CD4-positive, CD25-positive, alpha-beta regulatory T cell (primary cell): ENCODE measurements at regions not wholly inside any gene's neighbourhood (a gene's known extent, or its start where the extent isn't known, plus 50 kb on each side); places are given as distances from the start of the nearest gene placed in this dataset.

Source experiments
- ATAC-seq, 2 donors: fragments of 150-1000 bp; cut with Tn5 transposase; one replicate each; pipeline ENCODE4 v1.10.0; 2021; ENCODE audit warnings: low read depth in 2 of 2, moderate number of reproducible peaks in 2 of 2, moderate library complexity in 1 of 2
- DNase-seq, 3 donors: peaks; one replicate each; pipeline versions ENCODE4 v3.0.0 to v3.0.0-alpha.2; 2012 to 2022; ENCODE audit warnings: mixed read lengths in 1 of 3
- H3K27ac ChIP-seq: one replicate; pipeline ENCODE4 v1.7.0; 2013; ENCODE audit warnings: mild to moderate bottlenecking, low read length; ENCODE audit not compliant: insufficient read depth, poor library complexity, severe bottlenecking
- H3K27me3 ChIP-seq: one replicate; pipeline ENCODE4 v1.7.0; 2013; ENCODE audit warnings: low read length; ENCODE audit not compliant: control insufficient read depth, insufficient read depth
- H3K36me3 ChIP-seq: one replicate; pipeline ENCODE4 v1.7.0; 2013; ENCODE audit warnings: mild to moderate bottlenecking, low read length, moderate library complexity; ENCODE audit not compliant: control insufficient read depth, insufficient read depth
- H3K4me1 ChIP-seq: 2 replicates; pipeline ENCODE4 v1.7.0; 2013; ENCODE audit warnings: mild to moderate bottlenecking, low read length; ENCODE audit not compliant: insufficient read depth, control insufficient read depth, poor library complexity, severe bottlenecking
- H3K4me3 ChIP-seq: one replicate; pipeline ENCODE4 v1.7.0; 2013; ENCODE audit warnings: low read depth, mild to moderate bottlenecking, low read length, moderate library complexity
- H3K9me3 ChIP-seq, 2 experiments: 1 replicate in 1 of 2; 2 replicates in 1 of 2; pipeline ENCODE4 v1.7.0; 2013; ENCODE audit warnings: low read length in 2 of 2, mild to moderate bottlenecking in 1 of 2, moderate library complexity in 1 of 2; ENCODE audit not compliant: control insufficient read depth in 2 of 2
- H3K27ac Mint-ChIP-seq, 3 donors: one replicate each; pipeline ENCODE4 v1.8.0; 2020 to 2022; ENCODE audit warnings: mild to moderate bottlenecking in 3 of 3, mixed read lengths in 3 of 3, moderate library complexity in 2 of 3
- H3K27me3 Mint-ChIP-seq: one replicate; pipeline ENCODE4 v1.8.0; 2022; ENCODE audit warnings: mild to moderate bottlenecking, mixed read lengths
- H3K36me3 Mint-ChIP-seq: one replicate; pipeline ENCODE4 v1.8.0; 2020; ENCODE audit warnings: mixed read lengths
- H3K4me1 Mint-ChIP-seq, 4 donors: one replicate each; pipeline ENCODE4 v1.8.0; 2020 to 2022; ENCODE audit warnings: mixed read lengths in 4 of 4, mild to moderate bottlenecking in 1 of 4
- H3K4me3 Mint-ChIP-seq, 4 donors: one replicate each; pipeline ENCODE4 v1.8.0; 2020 to 2022; ENCODE audit warnings: mild to moderate bottlenecking in 4 of 4, mixed read lengths in 4 of 4, moderate library complexity in 3 of 4
- H3K9me3 Mint-ChIP-seq, 7 donors: one replicate each; pipeline ENCODE4 v1.8.0; 2020 to 2022; ENCODE audit warnings: mixed read lengths in 7 of 7, mild to moderate bottlenecking in 3 of 7, moderate library complexity in 2 of 7

- Mint-ChIP-seq H3K36me3 (no peaks in the 10 kb centered on the region), H3K4me3 (no peak overlapping the region)
Measured at GRCh38 chr9:107867738-107868137, 378.2 kb upstream of the KLF4 start.

GRCh38 chr9:107866711-107867311, 377.2 kb upstream of the KLF4 start:
- Mint-ChIP-seq H3K27ac (no peak overlapping the region), H3K27me3 (no peaks in the 10 kb centered on the region), H3K4me3 (no peak overlapping the region), H3K36me3 (no peaks in the 10 kb centered on the region), H3K9me3 (peaks cover 0 to 5% (median 0%) of the 10 kb centered on the region in 7 donors), H3K4me1 (no peaks in the 10 kb centered on the region)
- no peaks in the 10 kb centered on the region for H3K36me3 ChIP-seq
- no peaks in the 10 kb centered on the region for H3K4me1 ChIP-seq
- no peak for ATAC-seq
- no peak overlapping the region for H3K4me3 ChIP-seq
- H3K27me3 ChIP-seq: no peaks in the 10 kb centered on the region
- no peak for DNase-seq
- no peaks in the 10 kb centered on the region for H3K9me3 ChIP-seq
- H3K27ac ChIP-seq: no peak overlapping the region

More at GRCh38 chr9:107867738-107868137, 378.2 kb upstream of the KLF4 start:
- no peak overlapping the region for H3K4me3 ChIP-seq
- no peak for DNase-seq
- H3K4me1 ChIP-seq: no peaks in the 10 kb centered on the region
- Mint-ChIP-seq H3K27ac (peak overlapping the region in 1 of 3 donors; percentile 40), H3K4me1 (no peaks in the 10 kb centered on the region), H3K27me3 (no peaks in the 10 kb centered on the region), H3K9me3 (peaks cover 0 to 5% (median 0%) of the 10 kb centered on the region in 7 donors)
- no peaks in the 10 kb centered on the region for H3K36me3 ChIP-seq
- H3K9me3 ChIP-seq: no peaks in the 10 kb centered on the region
- H3K27ac ChIP-seq: no peak overlapping the region
- H3K27me3 ChIP-seq: no peaks in the 10 kb centered on the region
- no peak for ATAC-seq

GRCh38 chr9:107863396-107863795, 373.8 kb upstream of the KLF4 start:
- Mint-ChIP-seq H3K4me1 (no peaks in the 10 kb centered on the region), H3K9me3 (peaks cover 0 to 5% (median 2%) of the 10 kb centered on the region in 7 donors), H3K4me3 (no peak overlapping the region), H3K36me3 (no peaks in the 10 kb centered on the region), H3K27me3 (no peaks in the 10 kb centered on the region), H3K27ac (no peak overlapping the region)
- DNase-seq (no peak), ATAC-seq (no peak)
- no peak overlapping the region for H3K27ac ChIP-seq
- no peaks in the 10 kb centered on the region for H3K4me1 ChIP-seq
- H3K9me3 ChIP-seq: no peaks in the 10 kb centered on the region
- H3K4me3 ChIP-seq: no peak overlapping the region
- H3K36me3 ChIP-seq: no peaks in the 10 kb centered on the region
- H3K27me3 ChIP-seq: no peaks in the 10 kb centered on the region

GRCh38 chr9:107862881-107863280, 373.3 kb upstream of the KLF4 start:
- ATAC-seq (no peak), DNase-seq (no peak)
- Histone ChIP-seq H3K4me1 (no peaks in the 10 kb centered on the region), H3K36me3 (no peaks in the 10 kb centered on the region), H3K9me3 (no peaks in the 10 kb centered on the region), H3K4me3 (no peak overlapping the region), H3K27ac (no peak overlapping the region), H3K27me3 (no peaks in the 10 kb centered on the region)
- H3K9me3 Mint-ChIP-seq: peaks cover 0 to 5% (median 2%) of the 10 kb centered on the region in 7 donors
- H3K36me3 Mint-ChIP-seq: no peaks in the 10 kb centered on the region
- H3K4me1 Mint-ChIP-seq: no peaks in the 10 kb centered on the region
- H3K27ac Mint-ChIP-seq: no peak overlapping the region
- no peaks in the 10 kb centered on the region for H3K27me3 Mint-ChIP-seq
- no peak overlapping the region for H3K4me3 Mint-ChIP-seq

GRCh38 chr9:107862323-107862722, 372.8 kb upstream of the KLF4 start:
- Histone ChIP-seq H3K27ac (no peak overlapping the region), H3K4me3 (no peak overlapping the region), H3K4me1 (no peaks in the 10 kb centered on the region), H3K9me3 (no peaks in the 10 kb centered on the region), H3K36me3 (no peaks in the 10 kb centered on the region), H3K27me3 (no peaks in the 10 kb centered on the region)
- Mint-ChIP-seq H3K27ac (no peak overlapping the region), H3K9me3 (peaks cover 0 to 5% (median 2%) of the 10 kb centered on the region in 7 donors), H3K36me3 (no peaks in the 10 kb centered on the region), H3K4me1 (no peaks in the 10 kb centered on the region), H3K4me3 (no peak overlapping the region), H3K27me3 (no peaks in the 10 kb centered on the region)
- DNase-seq (no peak), ATAC-seq (no peak)

- H3K36me3 ChIP-seq: no peaks in the 10 kb centered on the region
- Mint-ChIP-seq H3K4me1 (no peaks in the 10 kb centered on the region), H3K27me3 (no peaks in the 10 kb centered on the region), H3K9me3 (peaks cover 0 to 8% (median 2%) of the 10 kb centered on the region in 7 donors), H3K36me3 (no peaks in the 10 kb centered on the region), H3K4me3 (no peak overlapping the region), H3K27ac (no peak overlapping the region)
- no peak for ATAC-seq
- no peaks in the 10 kb centered on the region for H3K27me3 ChIP-seq
- H3K4me3 ChIP-seq: no peak overlapping the region
- no peaks in the 10 kb centered on the region for H3K4me1 ChIP-seq
- no peak for DNase-seq
- H3K9me3 ChIP-seq: no peaks in the 10 kb centered on the region
- H3K27ac ChIP-seq: no peak overlapping the region
Measured at GRCh38 chr9:107861075-107861474, 371.5 kb upstream of the KLF4 start.

GRCh38 chr9:107858260-107858659, 368.7 kb upstream of the KLF4 start:
- Mint-ChIP-seq H3K36me3 (no peaks in the 10 kb centered on the region), H3K4me1 (no peaks in the 10 kb centered on the region), H3K27me3 (no peaks in the 10 kb centered on the region), H3K4me3 (no peak overlapping the region), H3K9me3 (peaks cover 0 to 12% (median 3%) of the 10 kb centered on the region in 7 donors), H3K27ac (no peak overlapping the region)
- DNase-seq (no peak), ATAC-seq (no peak)
- no peak overlapping the region for H3K4me3 ChIP-seq
- no peaks in the 10 kb centered on the region for H3K27me3 ChIP-seq
- H3K36me3 ChIP-seq: no peaks in the 10 kb centered on the region
- H3K4me1 ChIP-seq: no peaks in the 10 kb centered on the region
- peaks cover 9% of the 10 kb centered on the region in 2 experiments for H3K9me3 ChIP-seq
- no peak overlapping the region for H3K27ac ChIP-seq

- Mint-ChIP-seq H3K4me1 (no peaks in the 10 kb centered on the region), H3K9me3 (peaks cover 0 to 8% (median 2%) of the 10 kb centered on the region in 7 donors), H3K36me3 (no peaks in the 10 kb centered on the region), H3K4me3 (no peak overlapping the region), H3K27ac (no peak overlapping the region), H3K27me3 (no peaks in the 10 kb centered on the region)
- no peaks in the 10 kb centered on the region for H3K36me3 ChIP-seq
- H3K4me3 ChIP-seq: no peak overlapping the region
- ATAC-seq (no peak), DNase-seq (no peak)
- H3K9me3 ChIP-seq: peaks cover 9% of the 10 kb centered on the region in 2 experiments
- H3K27me3 ChIP-seq: no peaks in the 10 kb centered on the region
- H3K27ac ChIP-seq: no peak overlapping the region
- no peaks in the 10 kb centered on the region for H3K4me1 ChIP-seq
Measured at GRCh38 chr9:107856633-107857032, 367.1 kb upstream of the KLF4 start.
